Neural crest cell (in vitro differentiated cells): ENCODE measurements at regions not wholly inside any gene's neighbourhood (a gene's known extent, or its start where the extent isn't known, plus 50 kb on each side); places are given as distances from the start of the nearest gene placed in this dataset.
A peak's percentile ranks its signal among the peaks of the same experiment; 100 is the strongest.

Source experiments
- DNase-seq: peaks from one replicate; pipeline ENCODE4 v3.0.0; 2021; ENCODE audit warnings: low read depth, mixed read lengths, low spot score
- H3K27ac Mint-ChIP-seq: one replicate; pipeline ENCODE4 v1.8.0; 2021; ENCODE audit warnings: mild to moderate bottlenecking, mixed read lengths; ENCODE audit not compliant: unreplicated experiment
- H3K27me3 Mint-ChIP-seq: 2 replicates; pipeline ENCODE4 v1.8.0; 2021; ENCODE audit warnings: low read depth, mild to moderate bottlenecking, mixed read lengths
- H3K36me3 Mint-ChIP-seq: 2 replicates; pipeline ENCODE4 v1.8.0; 2021; ENCODE audit warnings: low read depth, mild to moderate bottlenecking, mixed read lengths
- H3K4me1 Mint-ChIP-seq: 2 replicates; pipeline ENCODE4 v1.8.0; 2021; ENCODE audit warnings: mixed read lengths
- H3K4me3 Mint-ChIP-seq: one replicate; pipeline ENCODE4 v1.8.0; 2021; ENCODE audit warnings: mild to moderate bottlenecking, mixed read lengths
- H3K9me3 Mint-ChIP-seq: 2 replicates; pipeline ENCODE4 v1.8.0; 2021; ENCODE audit warnings: mixed read lengths
- CTCF ChIP-seq: fragments of 200-600 bp; sonication (generic); conservative IDR thresholded peaks from 2 replicates; pipeline ENCODE4 v1.5.0; 2021; ENCODE audit warnings: antibody characterized with exemption, mild to moderate bottlenecking

- peaks cover 27% of the 10 kb centered on the region for H3K27me3 Mint-ChIP-seq
- H3K4me3 Mint-ChIP-seq: no peak overlapping the region
- no peaks in the 10 kb centered on the region for H3K9me3 Mint-ChIP-seq
- no peaks in the 10 kb centered on the region for H3K36me3 Mint-ChIP-seq
- no peak for TF ChIP-seq CTCF
- no peak overlapping the region for H3K27ac Mint-ChIP-seq
- no peak for DNase-seq
- peaks cover 14% of the 10 kb centered on the region for H3K4me1 Mint-ChIP-seq
These were observed 51.6 kb upstream of the LYRM9 start for GRCh38 chr17:27944546-27945332.

- Mint-ChIP-seq H3K4me1 (peaks cover 14% of the 10 kb centered on the region), H3K27ac (no peak overlapping the region), H3K36me3 (no peaks in the 10 kb centered on the region), H3K4me3 (no peak overlapping the region), H3K27me3 (peaks cover 25% of the 10 kb centered on the region), H3K9me3 (no peaks in the 10 kb centered on the region)
- no peak for TF ChIP-seq CTCF
- DNase-seq: no peak
These were observed 52.1 kb upstream of the LYRM9 start for GRCh38 chr17:27945333-27945616.

- Mint-ChIP-seq H3K27me3 (peaks cover 18% of the 10 kb centered on the region), H3K4me3 (no peak overlapping the region), H3K27ac (no peak overlapping the region), H3K9me3 (no peaks in the 10 kb centered on the region), H3K36me3 (no peaks in the 10 kb centered on the region), H3K4me1 (peaks cover 19% of the 10 kb centered on the region)
- DNase-seq: no peak
- TF ChIP-seq CTCF: no peak
These were observed 52.8 kb upstream of the LYRM9 start for GRCh38 chr17:27945953-27946352.

- Mint-ChIP-seq H3K9me3 (no peaks in the 10 kb centered on the region), H3K27ac (no peak overlapping the region), H3K36me3 (no peaks in the 10 kb centered on the region), H3K27me3 (peaks cover 15% of the 10 kb centered on the region), H3K4me1 (peaks cover 25% of the 10 kb centered on the region), H3K4me3 (no peak overlapping the region)
- no peak for TF ChIP-seq CTCF
- DNase-seq: no peak
These were observed 53.3 kb upstream of the LYRM9 start for GRCh38 chr17:27946513-27946912.

GRCh38 chr17:27947005-27947406, 53.8 kb upstream of the LYRM9 start:
- no peaks in the 10 kb centered on the region for H3K9me3 Mint-ChIP-seq
- no peak for TF ChIP-seq CTCF
- peaks cover 17% of the 10 kb centered on the region for H3K27me3 Mint-ChIP-seq
- H3K4me1 Mint-ChIP-seq: peaks cover 29% of the 10 kb centered on the region
- DNase-seq: no peak
- peak overlapping the region; percentile 24 for H3K27ac Mint-ChIP-seq
- H3K36me3 Mint-ChIP-seq: no peaks in the 10 kb centered on the region
- no peak overlapping the region for H3K4me3 Mint-ChIP-seq
